HFFc6 (cell line): ENCODE measurements at regions not wholly inside any gene's neighbourhood (a gene's known extent, or its start where the extent isn't known, plus 50 kb on each side); places are given as distances from the start of the nearest gene placed in this dataset.

Experiments used
- DNase-seq: peaks from one replicate; pipeline ENCODE4 v3.0.0-alpha.2; 2018
- H3K27ac Mint-ChIP-seq: 2 replicates; pipeline ENCODE4 v1.8.0; 2020; ENCODE audit warnings: mild to moderate bottlenecking, mixed read lengths
- H3K27me3 Mint-ChIP-seq: 2 replicates; pipeline ENCODE4 v1.8.0; 2021; ENCODE audit warnings: mild to moderate bottlenecking, moderate library complexity, mixed read lengths; ENCODE audit not compliant: insufficient read depth
- H3K36me3 Mint-ChIP-seq: 2 replicates; pipeline ENCODE4 v1.8.0; 2021; ENCODE audit warnings: low read depth, mixed read lengths
- H3K4me1 Mint-ChIP-seq: 2 replicates; pipeline ENCODE4 v1.8.0; 2020; ENCODE audit warnings: low read depth, mixed read lengths
- H3K4me3 Mint-ChIP-seq: 2 replicates; pipeline ENCODE4 v1.8.0; 2020; ENCODE audit warnings: mild to moderate bottlenecking, moderate library complexity, mixed read lengths
- H3K9me3 Mint-ChIP-seq: 2 replicates; pipeline ENCODE4 v1.8.0; 2020; ENCODE audit warnings: mild to moderate bottlenecking, mixed read lengths
- CTCF ChIP-seq: fragments of 200-600 bp; sonication (generic); IDR thresholded peaks from 2 replicates; pipeline ENCODE4 v1.5.0; 2021; ENCODE audit warnings: antibody characterized with exemption, mild to moderate bottlenecking

GRCh38 chr19:28644169-28644775 is 568.7 kb downstream of the UQCRFS1 start:
- no peaks in the 10 kb centered on the region for H3K4me1 Mint-ChIP-seq
- H3K27ac Mint-ChIP-seq = no peak overlapping the region
- no peak overlapping the region for H3K4me3 Mint-ChIP-seq
- H3K27me3 Mint-ChIP-seq = no peaks in the 10 kb centered on the region
- TF ChIP-seq CTCF = no peak
- peaks cover 38% of the 10 kb centered on the region for H3K9me3 Mint-ChIP-seq
- H3K36me3 Mint-ChIP-seq = no peaks in the 10 kb centered on the region
- DNase-seq = no peak

- TF ChIP-seq CTCF = no peak
- H3K4me3 Mint-ChIP-seq = no peak overlapping the region
- no peaks in the 10 kb centered on the region for H3K27me3 Mint-ChIP-seq
- H3K27ac Mint-ChIP-seq = no peak overlapping the region
- peaks cover 51% of the 10 kb centered on the region for H3K9me3 Mint-ChIP-seq
- H3K36me3 Mint-ChIP-seq = no peaks in the 10 kb centered on the region; the same call in 1 of the 2 replicates
- DNase-seq = no peak
- H3K4me1 Mint-ChIP-seq = no peaks in the 10 kb centered on the region
Measured at GRCh38 chr19:28642787-28643683, 569.9 kb downstream of the UQCRFS1 start.

GRCh38 chr19:28641395-28641794 is 571.6 kb downstream of the UQCRFS1 start:
- no peak overlapping the region for H3K27ac Mint-ChIP-seq
- no peaks in the 10 kb centered on the region; the same call in 1 of the 2 replicates for H3K36me3 Mint-ChIP-seq
- H3K4me3 Mint-ChIP-seq = no peak overlapping the region
- no peak for DNase-seq
- TF ChIP-seq CTCF = no peak
- H3K4me1 Mint-ChIP-seq = no peaks in the 10 kb centered on the region
- peaks cover 55% of the 10 kb centered on the region for H3K9me3 Mint-ChIP-seq
- H3K27me3 Mint-ChIP-seq = no peaks in the 10 kb centered on the region

GRCh38 chr19:28640506-28640905 is 572.4 kb downstream of the UQCRFS1 start:
- Mint-ChIP-seq H3K4me1 (no peaks in the 10 kb centered on the region), H3K9me3 (peaks cover 55% of the 10 kb centered on the region), H3K36me3 (no peaks in the 10 kb centered on the region; the same call in 1 of the 2 replicates), H3K27me3 (no peaks in the 10 kb centered on the region), H3K27ac (no peak overlapping the region), H3K4me3 (no peak overlapping the region)
- no peak for DNase-seq
- no peak for TF ChIP-seq CTCF

GRCh38 chr19:28638445-28638844 is 574.5 kb downstream of the UQCRFS1 start:
- H3K36me3 Mint-ChIP-seq = no peaks in the 10 kb centered on the region; the same call in 1 of the 2 replicates
- H3K4me3 Mint-ChIP-seq = no peak overlapping the region

More at GRCh38 chr19:28638445-28638844, 574.5 kb downstream of the UQCRFS1 start:
- Mint-ChIP-seq H3K27ac (no peak overlapping the region), H3K9me3 (peaks cover 44% of the 10 kb centered on the region), H3K4me1 (no peaks in the 10 kb centered on the region), H3K27me3 (no peaks in the 10 kb centered on the region)
- no peak for TF ChIP-seq CTCF
- no peak for DNase-seq
